Endothelial cell of umbilical vein (primary cell): ENCODE measurements at regions not wholly inside any gene's neighbourhood (a gene's known extent, or its start where the extent isn't known, plus 50 kb on each side); places are given as distances from the start of the nearest gene placed in this dataset.

ENCODE experiments used
- CTCF ChIP-seq, 2 donors: IDR thresholded peaks; 1 replicate in 1 of 2; 2 replicates in 1 of 2; pipeline ENCODE4 v1.5.1; 2011; ENCODE audit warnings: low read length in 2 of 2, mild to moderate bottlenecking in 2 of 2, moderate library complexity in 2 of 2, control low read depth in 1 of 2, inconsistent platforms in 1 of 2, low read depth in 1 of 2; ENCODE audit not compliant: insufficient read depth in 1 of 2; ENCODE audit errors: extremely low read depth in 1 of 2
- EZH2 ChIP-seq: IDR thresholded peaks from 2 replicates; pipeline ENCODE4 v1.6.1; 2012; ENCODE audit warnings: borderline replicate concordance, low read depth, mild to moderate bottlenecking, moderate library complexity, low read length, inconsistent platforms; ENCODE audit not compliant: severe bottlenecking
- FOS ChIP-seq: IDR thresholded peaks from 2 replicates; pipeline ENCODE4 v1.6.1; 2011; ENCODE audit warnings: mild to moderate bottlenecking, low read length, moderate library complexity, borderline replicate concordance; ENCODE audit not compliant: insufficient read depth
- GATA2 ChIP-seq: IDR thresholded peaks from 2 replicates; pipeline ENCODE4 v1.7.0; 2011; ENCODE audit warnings: low read depth, mild to moderate bottlenecking, moderate library complexity, mixed read lengths, low read length; ENCODE audit not compliant: insufficient read length, insufficient read depth
- JUN ChIP-seq: IDR thresholded peaks from 2 replicates; pipeline ENCODE4 v1.6.1; 2011; ENCODE audit warnings: borderline replicate concordance, low read depth; ENCODE audit not compliant: insufficient read length, insufficient read depth
- MAX ChIP-seq: IDR thresholded peaks from 2 replicates; pipeline ENCODE4 v1.6.1; 2011; ENCODE audit not compliant: insufficient read depth, insufficient read length
- MYC ChIP-seq: IDR thresholded peaks from one replicate; pipeline ENCODE4 v1.6.1; 2011; ENCODE audit warnings: mild to moderate bottlenecking, low read depth, low read length
- POLR2A ChIP-seq: IDR thresholded peaks from 2 replicates; pipeline ENCODE4 v1.6.1; 2012; ENCODE audit warnings: low read depth, mild to moderate bottlenecking, control low read depth, low read length
- POLR2AphosphoS5 ChIP-seq: IDR thresholded peaks from 2 replicates; pipeline ENCODE4 v1.6.1; 2012; ENCODE audit warnings: low read depth, mild to moderate bottlenecking, control low read depth, low read length, moderate library complexity; ENCODE audit not compliant: insufficient read depth

GRCh38 chr7:68684996-68685395 is 913.3 kb upstream of the AUTS2 start:
- no peak for TF ChIP-seq CTCF (IDR thresholded peaks at IDR 0.05; ENCODE audit: extremely low read depth in 1 of 2, insufficient read depth in 1 of 2, low read depth in 1 of 2, low read length in 2 of 2)
- no peak for TF ChIP-seq EZH2
- no peak for TF ChIP-seq POLR2A
- TF ChIP-seq POLR2AphosphoS5 = no peak
- TF ChIP-seq MYC = no peak
- no peak for TF ChIP-seq MAX
- TF ChIP-seq JUN = no peak
- TF ChIP-seq FOS = no peak
- TF ChIP-seq GATA2 = no peak
